ENCODE measurements at regions not wholly inside any gene's neighbourhood (a gene's known extent, or its start where the extent isn't known, plus 50 kb on each side); places are given as distances from the start of the nearest gene placed in this dataset.

DNA sequence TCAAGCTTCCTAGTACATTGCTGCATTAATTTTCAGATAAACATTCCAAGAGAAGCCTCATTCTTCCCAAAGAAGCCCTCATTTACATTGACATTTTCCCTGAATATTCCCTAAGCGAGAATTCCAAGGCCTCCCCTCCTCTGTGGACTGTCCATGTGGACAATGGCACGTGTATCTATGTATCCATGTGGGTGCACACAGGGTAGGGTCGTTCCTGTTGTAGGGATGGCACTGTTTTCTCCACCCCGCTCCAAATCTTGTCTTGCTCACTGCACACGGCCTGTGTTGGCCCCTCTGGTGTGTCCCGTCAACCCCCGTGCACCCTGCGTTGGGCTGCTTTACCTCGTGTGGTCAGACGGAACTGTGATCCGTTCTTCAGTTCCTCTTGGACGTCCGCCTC, 104.7 kb upstream of the IRX2 start:
- no peaks in the 10 kb centered on the region for H3K27me3 ChIP-seq (ENCODE audit: control insufficient read depth, insufficient read depth, low read length)
- no peak overlapping the region for H3K4me3 ChIP-seq (ENCODE audit: low read depth, low read length)
- DNase-seq (ENCODE audit: low read depth) (no peak), FAIRE-seq (no peak)
- H3K36me3 ChIP-seq (ENCODE audit: control insufficient read depth, insufficient read depth, low read length): no peaks in the 10 kb centered on the region
- TF ChIP-seq, protein P1, sequence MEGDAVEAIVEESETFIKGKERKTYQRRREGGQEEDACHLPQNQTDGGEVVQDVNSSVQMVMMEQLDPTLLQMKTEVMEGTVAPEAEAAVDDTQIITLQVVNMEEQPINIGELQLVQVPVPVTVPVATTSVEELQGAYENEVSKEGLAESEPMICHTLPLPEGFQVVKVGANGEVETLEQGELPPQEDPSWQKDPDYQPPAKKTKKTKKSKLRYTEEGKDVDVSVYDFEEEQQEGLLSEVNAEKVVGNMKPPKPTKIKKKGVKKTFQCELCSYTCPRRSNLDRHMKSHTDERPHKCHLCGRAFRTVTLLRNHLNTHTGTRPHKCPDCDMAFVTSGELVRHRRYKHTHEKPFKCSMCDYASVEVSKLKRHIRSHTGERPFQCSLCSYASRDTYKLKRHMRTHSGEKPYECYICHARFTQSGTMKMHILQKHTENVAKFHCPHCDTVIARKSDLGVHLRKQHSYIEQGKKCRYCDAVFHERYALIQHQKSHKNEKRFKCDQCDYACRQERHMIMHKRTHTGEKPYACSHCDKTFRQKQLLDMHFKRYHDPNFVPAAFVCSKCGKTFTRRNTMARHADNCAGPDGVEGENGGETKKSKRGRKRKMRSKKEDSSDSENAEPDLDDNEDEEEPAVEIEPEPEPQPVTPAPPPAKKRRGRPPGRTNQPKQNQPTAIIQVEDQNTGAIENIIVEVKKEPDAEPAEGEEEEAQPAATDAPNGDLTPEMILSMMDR (IDR thresholded peaks at IDR 0.05; ENCODE audit: insufficient read depth, low read length, severe bottlenecking): no peak

DNA sequence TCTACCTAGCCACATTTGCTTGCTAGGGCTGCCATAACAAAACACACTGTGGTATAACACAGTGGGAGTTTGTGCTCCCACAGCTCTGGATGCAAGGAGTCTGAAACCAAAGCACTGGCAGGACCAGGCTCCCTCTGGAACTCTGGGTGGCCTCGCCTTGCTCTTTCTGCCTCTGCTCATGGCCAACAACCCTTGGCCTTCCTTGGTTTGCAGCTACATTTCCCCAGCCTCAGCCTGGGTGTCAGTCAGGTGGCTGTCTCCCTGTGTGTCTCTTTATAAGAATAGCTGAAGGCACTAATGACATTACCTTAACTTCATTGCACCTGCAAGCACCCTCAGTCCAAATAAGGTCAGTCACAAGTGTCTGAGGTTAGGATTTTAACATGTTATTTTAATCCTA, 101.0 kb upstream of the IRX2 start:
- FAIRE-seq (no peak), DNase-seq (ENCODE audit: low read depth) (no peak)
- Histone ChIP-seq H3K36me3 (ENCODE audit: control insufficient read depth, insufficient read depth, low read length) (no peaks in the 10 kb centered on the region), H3K4me3 (ENCODE audit: low read depth, low read length) (no peak overlapping the region), H3K27me3 (ENCODE audit: control insufficient read depth, insufficient read depth, low read length) (no peaks in the 10 kb centered on the region)
- TF ChIP-seq, protein P1 (IDR thresholded peaks at IDR 0.05; ENCODE audit: insufficient read depth, low read length, severe bottlenecking): no peak

GRCh38 chr5:2851895-2852294, 100.4 kb upstream of the IRX2 start:
- DNase-seq (ENCODE audit: low read depth) (no peak), FAIRE-seq (no peak)
- Histone ChIP-seq H3K36me3 (ENCODE audit: control insufficient read depth, insufficient read depth, low read length) (no peaks in the 10 kb centered on the region), H3K4me3 (ENCODE audit: low read depth, low read length) (no peak overlapping the region), H3K27me3 (ENCODE audit: control insufficient read depth, insufficient read depth, low read length) (no peaks in the 10 kb centered on the region)
- TF ChIP-seq, protein P1 (IDR thresholded peaks at IDR 0.05; ENCODE audit: insufficient read depth, low read length, severe bottlenecking): no peak

DNA sequence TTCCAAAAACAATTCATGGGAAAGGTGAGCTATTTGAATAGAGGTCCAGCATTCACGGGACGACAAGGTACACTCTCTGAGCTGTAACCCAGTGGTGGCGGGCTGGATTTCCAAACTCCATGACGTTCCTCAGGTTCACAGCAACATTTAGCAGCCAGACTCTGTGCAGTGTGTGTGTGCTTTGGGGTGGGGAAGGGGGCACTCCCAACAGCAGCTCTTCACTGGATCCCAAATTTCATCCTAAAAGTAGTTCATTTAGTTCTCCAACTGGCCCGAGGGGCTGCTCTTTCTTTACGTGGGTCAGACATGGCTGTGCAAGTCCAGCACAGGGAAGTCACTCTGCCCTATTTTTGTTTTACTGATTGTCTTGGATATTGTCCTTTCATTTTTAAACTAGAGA, 98.0 kb upstream of the IRX2 start:
- TF ChIP-seq, protein P1 (IDR thresholded peaks at IDR 0.05; ENCODE audit: insufficient read depth, low read length, severe bottlenecking): no peak
- DNase-seq (ENCODE audit: low read depth) (no peak), FAIRE-seq (no peak)
- H3K36me3 ChIP-seq (ENCODE audit: control insufficient read depth, insufficient read depth, low read length): no peaks in the 10 kb centered on the region
- no peaks in the 10 kb centered on the region for H3K27me3 ChIP-seq (ENCODE audit: control insufficient read depth, insufficient read depth, low read length)
- no peak overlapping the region for H3K4me3 ChIP-seq (ENCODE audit: low read depth, low read length)

- Histone ChIP-seq H3K4me3 (ENCODE audit: low read depth, low read length) (no peak overlapping the region), H3K27me3 (ENCODE audit: control insufficient read depth, insufficient read depth, low read length) (no peaks in the 10 kb centered on the region), H3K36me3 (ENCODE audit: control insufficient read depth, insufficient read depth, low read length) (no peaks in the 10 kb centered on the region)
- FAIRE-seq (no peak), DNase-seq (ENCODE audit: low read depth) (peak; percentile 16)
- TF ChIP-seq, protein P1 (IDR thresholded peaks at IDR 0.05; ENCODE audit: insufficient read depth, low read length, severe bottlenecking): peak; percentile 31
Observed at GRCh38 chr5:2848619-2849018, 97.1 kb upstream of the IRX2 start.

DNA sequence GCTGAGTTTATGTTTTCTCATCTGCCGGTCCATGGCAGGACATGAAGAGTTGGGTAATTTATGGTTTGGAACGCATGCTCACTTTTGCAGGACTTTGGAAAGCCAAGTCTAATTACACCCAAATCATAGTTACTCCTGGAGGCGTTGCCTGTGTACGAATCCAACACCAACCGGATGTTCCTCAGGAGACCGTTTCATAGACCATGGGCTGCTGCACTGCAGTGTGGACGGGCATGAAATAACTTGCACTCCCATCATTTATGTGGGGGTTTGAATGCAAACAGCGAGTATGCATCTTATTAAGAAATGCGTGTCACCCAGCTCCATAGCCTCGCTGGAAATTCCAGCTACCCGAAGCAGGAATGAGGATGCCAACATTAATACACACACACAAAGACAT, 96.1 kb upstream of the IRX2 start:
- peak; percentile 83 for FAIRE-seq
- no peaks in the 10 kb centered on the region for H3K27me3 ChIP-seq (ENCODE audit: control insufficient read depth, insufficient read depth, low read length)
- DNase-seq (ENCODE audit: low read depth): no peak
- TF ChIP-seq, protein P1 (IDR thresholded peaks at IDR 0.05; ENCODE audit: insufficient read depth, low read length, severe bottlenecking): no peak
- H3K36me3 ChIP-seq (ENCODE audit: control insufficient read depth, insufficient read depth, low read length): no peaks in the 10 kb centered on the region
- no peak overlapping the region for H3K4me3 ChIP-seq (ENCODE audit: low read depth, low read length)
